ENCODE measurements at regions not wholly inside any gene's neighbourhood (a gene's known extent, or its start where the extent isn't known, plus 50 kb on each side); places are given as distances from the start of the nearest gene placed in this dataset.

DNA sequence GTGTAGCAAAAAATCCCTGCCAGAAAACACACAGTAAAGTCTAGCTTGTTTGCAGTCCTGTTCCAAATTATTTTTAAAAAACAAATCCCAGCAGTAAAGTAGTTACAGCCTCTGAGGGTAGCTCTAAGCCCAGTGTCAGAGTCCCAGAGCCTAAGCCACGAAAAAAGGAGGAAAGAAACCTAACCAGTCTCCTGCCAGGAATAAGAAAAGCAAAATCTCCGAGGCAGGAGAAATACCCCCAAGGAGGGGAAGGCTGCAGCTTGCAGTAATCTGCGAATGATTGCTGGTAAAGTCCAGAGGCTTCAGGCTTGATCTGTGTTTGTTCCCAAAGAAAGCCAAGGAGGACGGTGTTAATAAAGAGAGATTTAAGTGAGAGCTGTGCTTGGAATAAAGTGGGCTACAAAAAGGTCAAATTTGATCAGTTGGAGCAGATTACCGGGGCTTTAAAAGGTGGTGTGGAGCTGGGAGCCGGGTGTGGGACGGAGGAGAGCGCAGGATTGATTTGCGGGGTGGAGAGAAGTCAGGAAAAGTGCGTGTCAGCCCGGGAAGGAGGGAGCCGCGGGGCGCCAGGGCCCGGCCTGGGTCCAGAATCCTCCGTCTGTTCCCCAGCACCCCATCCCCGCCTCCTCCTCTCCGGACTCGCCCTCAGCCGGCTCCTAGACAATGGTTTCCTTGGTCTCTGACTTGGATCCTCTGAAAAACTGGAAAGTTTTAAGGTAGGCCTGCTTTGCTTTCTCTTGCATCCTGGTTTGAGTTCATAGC is 219.4 kb upstream of the CELF2 start:
- Histone ChIP-seq H3K4me3 (ENCODE audit: low read depth, low read length) (peak overlapping the region; percentile 25), H3K27ac (ENCODE audit: low read depth, low read length) (peak overlapping the region; percentile 52), H3K9me3 (ENCODE audit: control insufficient read depth, insufficient read depth, low read length) (no peaks in the 10 kb centered on the region), H3K27me3 (ENCODE audit: control insufficient read depth, insufficient read depth, low read length) (no peaks in the 10 kb centered on the region)
- POLR2A ChIA-PET: interaction anchor here (0.8 kb wide), 1 partner anchor 37 kb away, joined by 3 read pairs; no protein-coding TSS in a partner anchor
- CTCF ChIA-PET: no interaction called here
- TF ChIP-seq, protein P1, sequence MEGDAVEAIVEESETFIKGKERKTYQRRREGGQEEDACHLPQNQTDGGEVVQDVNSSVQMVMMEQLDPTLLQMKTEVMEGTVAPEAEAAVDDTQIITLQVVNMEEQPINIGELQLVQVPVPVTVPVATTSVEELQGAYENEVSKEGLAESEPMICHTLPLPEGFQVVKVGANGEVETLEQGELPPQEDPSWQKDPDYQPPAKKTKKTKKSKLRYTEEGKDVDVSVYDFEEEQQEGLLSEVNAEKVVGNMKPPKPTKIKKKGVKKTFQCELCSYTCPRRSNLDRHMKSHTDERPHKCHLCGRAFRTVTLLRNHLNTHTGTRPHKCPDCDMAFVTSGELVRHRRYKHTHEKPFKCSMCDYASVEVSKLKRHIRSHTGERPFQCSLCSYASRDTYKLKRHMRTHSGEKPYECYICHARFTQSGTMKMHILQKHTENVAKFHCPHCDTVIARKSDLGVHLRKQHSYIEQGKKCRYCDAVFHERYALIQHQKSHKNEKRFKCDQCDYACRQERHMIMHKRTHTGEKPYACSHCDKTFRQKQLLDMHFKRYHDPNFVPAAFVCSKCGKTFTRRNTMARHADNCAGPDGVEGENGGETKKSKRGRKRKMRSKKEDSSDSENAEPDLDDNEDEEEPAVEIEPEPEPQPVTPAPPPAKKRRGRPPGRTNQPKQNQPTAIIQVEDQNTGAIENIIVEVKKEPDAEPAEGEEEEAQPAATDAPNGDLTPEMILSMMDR (IDR thresholded peaks at IDR 0.05; ENCODE audit: low read depth, low read length): no peak
- no peak for DNase-seq (ENCODE audit: low read depth, low spot score)

DNA sequence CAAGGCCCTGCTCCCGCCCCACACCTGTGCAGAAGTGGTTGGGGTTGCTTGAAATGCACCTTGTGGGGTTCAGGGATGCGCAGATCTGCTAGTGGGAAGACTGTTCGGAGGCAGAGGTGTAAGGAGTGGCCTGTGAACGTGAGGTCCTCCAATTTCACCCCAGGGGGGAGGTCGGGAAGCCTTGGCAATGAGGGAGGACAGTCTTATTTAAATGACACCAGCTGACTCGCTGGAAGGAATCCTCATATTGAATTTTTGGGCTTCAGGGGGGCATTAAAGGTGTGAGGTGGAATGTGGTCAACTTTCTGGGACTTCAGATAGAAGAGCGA is 218.8 kb upstream of the CELF2 start:
- peak overlapping the region; percentile 25 for H3K4me3 ChIP-seq (ENCODE audit: low read depth, low read length)
- H3K27me3 ChIP-seq (ENCODE audit: control insufficient read depth, insufficient read depth, low read length): no peaks in the 10 kb centered on the region
- peak overlapping the region; percentile 52 for H3K27ac ChIP-seq (ENCODE audit: low read depth, low read length)
- ChIA-PET CTCF (no interaction called here), POLR2A (no interaction called here)
- H3K9me3 ChIP-seq (ENCODE audit: control insufficient read depth, insufficient read depth, low read length): no peaks in the 10 kb centered on the region
- no peak for DNase-seq (ENCODE audit: low read depth, low spot score)
- TF ChIP-seq, protein P1 (IDR thresholded peaks at IDR 0.05; ENCODE audit: low read depth, low read length): no peak

DNA sequence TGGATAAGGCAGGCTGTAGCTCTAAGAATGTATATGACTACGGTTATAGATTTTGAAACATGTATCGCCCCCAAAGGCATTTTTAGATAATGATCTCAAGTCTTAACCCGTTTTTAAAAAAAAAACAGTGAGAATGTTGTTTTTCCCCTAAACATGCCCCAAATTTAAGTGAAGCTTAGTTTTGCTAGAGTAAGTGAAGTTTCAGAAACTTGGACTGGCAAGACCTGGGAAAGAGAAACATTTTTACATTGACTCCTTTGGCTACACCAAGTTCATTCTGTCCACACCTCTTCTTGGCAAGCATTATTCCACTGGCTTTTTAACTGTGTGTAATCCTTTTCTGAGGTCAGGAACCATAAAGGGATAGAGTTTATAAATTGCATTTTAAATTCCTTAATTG is 216.7 kb upstream of the CELF2 start:
- POLR2A ChIA-PET: no interaction called here
- CTCF ChIA-PET: interaction anchor here (0.7 to 1.0 kb wide), 2 partner anchors 86 to 237 kb away, joined by 3 read pairs; no protein-coding TSS in a partner anchor
- no peak for DNase-seq (ENCODE audit: low read depth, low spot score)
- no peak overlapping the region for H3K27ac ChIP-seq (ENCODE audit: low read depth, low read length)
- TF ChIP-seq, protein P1 (IDR thresholded peaks at IDR 0.05; ENCODE audit: low read depth, low read length): no peak
- no peak overlapping the region for H3K4me3 ChIP-seq (ENCODE audit: low read depth, low read length)
- H3K9me3 ChIP-seq (ENCODE audit: control insufficient read depth, insufficient read depth, low read length): no peaks in the 10 kb centered on the region
- no peaks in the 10 kb centered on the region for H3K27me3 ChIP-seq (ENCODE audit: control insufficient read depth, insufficient read depth, low read length)

DNA sequence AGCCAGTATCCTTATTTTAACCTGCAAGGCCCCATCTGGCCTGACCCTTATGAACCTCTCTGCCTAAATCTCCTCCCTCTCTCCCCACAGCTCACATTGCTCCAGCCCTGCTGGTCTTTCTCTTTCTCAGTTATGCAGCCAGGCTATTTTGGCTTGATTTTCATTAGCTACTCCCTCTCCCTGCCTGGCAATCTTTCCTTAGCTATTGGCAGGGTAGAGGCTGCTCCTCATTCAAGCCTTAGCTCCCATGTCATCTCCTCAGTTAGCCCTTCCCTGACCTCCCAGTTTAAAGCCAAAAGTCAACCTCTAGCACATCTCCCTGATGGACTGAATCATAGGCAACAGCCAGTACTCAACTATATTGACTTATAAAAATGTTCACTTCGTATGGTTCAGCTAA is 214.4 kb upstream of the CELF2 start:
- CTCF ChIA-PET: no interaction called here
- H3K27ac ChIP-seq (ENCODE audit: low read depth, low read length): no peak overlapping the region
- TF ChIP-seq, protein P1 (IDR thresholded peaks at IDR 0.05; ENCODE audit: low read depth, low read length): no peak
- no peaks in the 10 kb centered on the region for H3K9me3 ChIP-seq (ENCODE audit: control insufficient read depth, insufficient read depth, low read length)
- H3K27me3 ChIP-seq (ENCODE audit: control insufficient read depth, insufficient read depth, low read length): no peaks in the 10 kb centered on the region
- no peak overlapping the region for H3K4me3 ChIP-seq (ENCODE audit: low read depth, low read length)
- POLR2A ChIA-PET: no interaction called here
- no peak for DNase-seq (ENCODE audit: low read depth, low spot score)

DNA sequence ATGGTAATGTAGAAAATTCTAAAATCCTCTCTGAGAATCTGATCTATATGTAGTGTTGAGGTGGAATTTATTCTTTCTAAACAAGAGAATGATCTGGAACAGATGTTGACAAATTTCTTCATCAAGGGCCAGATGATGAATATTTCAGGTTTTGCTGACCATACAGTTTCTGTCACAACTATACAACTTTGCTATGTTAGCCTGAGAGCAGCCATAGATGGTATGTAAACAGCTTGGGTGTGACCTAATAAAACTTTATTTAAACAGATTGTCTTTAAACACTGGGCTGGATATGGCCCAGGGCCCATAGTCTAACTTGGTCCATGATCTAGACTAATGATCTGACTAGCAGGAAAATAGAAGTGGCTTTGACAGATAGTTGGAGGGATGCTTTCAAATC is 213.6 kb upstream of the CELF2 start:
- H3K4me3 ChIP-seq (ENCODE audit: low read depth, low read length): no peak overlapping the region
- H3K27ac ChIP-seq (ENCODE audit: low read depth, low read length): no peak overlapping the region
- no peaks in the 10 kb centered on the region for H3K9me3 ChIP-seq (ENCODE audit: control insufficient read depth, insufficient read depth, low read length)
- H3K27me3 ChIP-seq (ENCODE audit: control insufficient read depth, insufficient read depth, low read length): no peaks in the 10 kb centered on the region
- ChIA-PET CTCF (no interaction called here), POLR2A (no interaction called here)
- DNase-seq (ENCODE audit: low read depth, low spot score): no peak
- TF ChIP-seq, protein P1 (IDR thresholded peaks at IDR 0.05; ENCODE audit: low read depth, low read length): no peak

Data from AG04450 (cell line).